CD14-positive monocyte (primary cell): ENCODE measurements at regions not wholly inside any gene's neighbourhood (a gene's known extent, or its start where the extent isn't known, plus 50 kb on each side); places are given as distances from the start of the nearest gene placed in this dataset.

Experiments
- DNase-seq, 3 donors: peaks; one replicate each; pipeline ENCODE4 v3.0.0-alpha.2; 2011 to 2022
- H2AFZ ChIP-seq: 2 replicates; pipeline ENCODE4 v1.6.0; 2012; ENCODE audit warnings: mild to moderate bottlenecking, low read depth, low read length, inconsistent platforms; ENCODE audit not compliant: insufficient read depth, poor library complexity, severe bottlenecking
- H3K27ac ChIP-seq, 2 donors: 1 replicate in 1 of 2; 2 replicates in 1 of 2; pipeline ENCODE4 v1.5.1; 2012 to 2013; ENCODE audit warnings: low read length in 2 of 2, control low read depth in 1 of 2, inconsistent platforms in 1 of 2, low read depth in 1 of 2, mild to moderate bottlenecking in 1 of 2
- H3K27me3 ChIP-seq, 2 donors: one replicate each; pipeline versions ENCODE4 v1.6.0 to v1.6.1; 2011 to 2013; ENCODE audit warnings: low read length in 2 of 2; ENCODE audit not compliant: control insufficient read depth in 2 of 2, insufficient read depth in 2 of 2
- H3K36me3 ChIP-seq, 2 donors: replicated peaks in 1 of 2; 1 replicate in 1 of 2; 2 replicates in 1 of 2; pipeline versions ENCODE4 v1.5.1 to v1.6.1; 2012 to 2013; ENCODE audit warnings: low read length in 2 of 2, control low read depth in 1 of 2, inconsistent platforms in 1 of 2, mild to moderate bottlenecking in 1 of 2; ENCODE audit not compliant: insufficient read depth in 2 of 2, control insufficient read depth in 1 of 2
- H3K4me1 ChIP-seq, 2 donors: 1 replicate in 1 of 2; 2 replicates in 1 of 2; pipeline versions ENCODE4 v1.5.1 to v1.6.1; 2012 to 2013; ENCODE audit warnings: low read length in 2 of 2, control low read depth in 1 of 2, inconsistent platforms in 1 of 2, mild to moderate bottlenecking in 1 of 2, moderate library complexity in 1 of 2; ENCODE audit not compliant: insufficient read depth in 2 of 2, control insufficient read depth in 1 of 2
- H3K4me2 ChIP-seq: replicated peaks from 2 replicates; pipeline ENCODE3; 2012; ENCODE audit warnings: low read length, moderate library complexity, mild to moderate bottlenecking; ENCODE audit not compliant: poor library complexity, severe bottlenecking; ENCODE audit errors: extremely low read depth
- H3K4me3 ChIP-seq, 3 experiments: fragments of 200-600 bp in 1 of 3; sonication (generic) in 1 of 3; replicated peaks in 1 of 3; 1 replicate in 2 of 3; 2 replicates in 1 of 3; pipeline ENCODE4 v1.5.1; 2011 to 2013; ENCODE audit warnings: low read length in 3 of 3, mild to moderate bottlenecking in 3 of 3, control low read depth in 2 of 3, low read depth in 2 of 3, inconsistent platforms in 1 of 3, moderate library complexity in 1 of 3
- H3K79me2 ChIP-seq: 2 replicates; pipeline ENCODE4 v1.6.0; 2012; ENCODE audit warnings: mild to moderate bottlenecking, control low read depth, inconsistent platforms, low read length, moderate library complexity; ENCODE audit not compliant: insufficient read depth
- H3K9ac ChIP-seq: 2 replicates; pipeline ENCODE4 v1.6.0; 2017; ENCODE audit warnings: low read length, mild to moderate bottlenecking; ENCODE audit not compliant: insufficient read depth, poor library complexity, severe bottlenecking
- H3K9me3 ChIP-seq, 2 donors: replicated peaks in 1 of 2; 1 replicate in 1 of 2; 2 replicates in 1 of 2; pipeline versions ENCODE4 v1.5.1 to v1.6.1; 2012 to 2013; ENCODE audit warnings: low read length in 2 of 2, control low read depth in 1 of 2; ENCODE audit not compliant: control insufficient read depth in 1 of 2, insufficient read depth in 1 of 2
- H4K20me1 ChIP-seq: 2 replicates; pipeline ENCODE4 v1.6.0; 2012; ENCODE audit warnings: mild to moderate bottlenecking, low read length, control low read depth, moderate library complexity; ENCODE audit not compliant: insufficient read depth
- H3K27ac Mint-ChIP-seq, 7 donors: one replicate each; pipeline ENCODE4 v1.8.0; 2020; ENCODE audit warnings: mild to moderate bottlenecking in 7 of 7, mixed read lengths in 7 of 7, moderate library complexity in 6 of 7, inconsistent platforms in 2 of 7
- H3K27me3 Mint-ChIP-seq, 3 donors: one replicate each; pipeline ENCODE4 v1.8.0; 2021 to 2022; ENCODE audit warnings: low read depth in 3 of 3, mild to moderate bottlenecking in 3 of 3, mixed read lengths in 3 of 3, moderate library complexity in 3 of 3, inconsistent platforms in 1 of 3
- H3K36me3 Mint-ChIP-seq, 2 donors: one replicate each; pipeline ENCODE4 v1.8.0; 2020; ENCODE audit warnings: mixed read lengths in 2 of 2, inconsistent platforms in 1 of 2, mild to moderate bottlenecking in 1 of 2
- H3K4me1 Mint-ChIP-seq: one replicate; pipeline ENCODE4 v1.8.0; 2020; ENCODE audit warnings: mild to moderate bottlenecking, mixed read lengths
- H3K4me3 Mint-ChIP-seq, 2 donors: one replicate each; pipeline ENCODE4 v1.8.0; 2020; ENCODE audit warnings: mild to moderate bottlenecking in 2 of 2, mixed read lengths in 2 of 2, moderate library complexity in 1 of 2
- H3K9me3 Mint-ChIP-seq, 7 donors: one replicate each; pipeline ENCODE4 v1.8.0; 2020 to 2022; ENCODE audit warnings: mixed read lengths in 7 of 7, mild to moderate bottlenecking in 6 of 7, moderate library complexity in 6 of 7, inconsistent platforms in 2 of 7
- CTCF ChIP-seq: fragments of 200-600 bp; IDR thresholded peaks from one replicate; pipeline ENCODE4 v1.8.0; 2022; ENCODE audit warnings: antibody characterized with exemption, mild to moderate bottlenecking
- WGBS: methylation state at CpG from one replicate; pipeline ENCODE4 v1.1.5; 2013; ENCODE audit warnings: missing lambda C conversion rate; ENCODE audit not compliant: insufficient coverage; 5-methylcytosine and 5-hydroxymethylcytosine counted together
- intact Hi-C, 2 donors: fragments of 100-400 bp; cut with micrococcal nuclease; formaldehyde crosslinking; loops; one replicate each; pipeline versions ENCODE4 v1.15.0 to v1.15.1; 2023

GRCh38 chrX:16028576-16028975, 94.8 kb upstream of the GRPR start:
- no peak overlapping the region for H3K4me3 Mint-ChIP-seq
- H3K9ac ChIP-seq, result no peak overlapping the region

More at GRCh38 chrX:16028576-16028975, 94.8 kb upstream of the GRPR start:
- Mint-ChIP-seq H3K27me3 (peaks cover 0 to 21% (median 0%) of the 10 kb centered on the region in 3 donors), H3K4me1 (peaks cover 34% of the 10 kb centered on the region), H3K9me3 (peaks cover 0 to 3% (median 0%) of the 10 kb centered on the region in 7 donors), H3K36me3 (no peaks in the 10 kb centered on the region), H3K27ac (peak overlapping the region in 3 of 7 donors; percentile 20 to 73 (median 48))
- intact Hi-C loops, result no loop called here
- Histone ChIP-seq H3K4me2 (no peak overlapping the region), H3K9me3 (no peaks in the 10 kb centered on the region), H4K20me1 (no peaks in the 10 kb centered on the region), H3K27ac (no peak overlapping the region), H3K79me2 (no peaks in the 10 kb centered on the region), H3K36me3 (no peaks in the 10 kb centered on the region), H2AFZ (no peak overlapping the region), H3K27me3 (peaks cover 0 to 29% of the 10 kb centered on the region in 2 donors), H3K4me3 (no peak overlapping the region), H3K4me1 (peaks cover 34 to 42% of the 10 kb centered on the region in 2 donors)
- peak; percentile 25 to 59 (median 58) for DNase-seq
- 0% methylated on average over 1 of the region's 1 CpG for WGBS
- no peak for TF ChIP-seq CTCF
